DMS53 (cell line): ENCODE measurements at regions not wholly inside any gene's neighbourhood (a gene's known extent, or its start where the extent isn't known, plus 50 kb on each side); places are given as distances from the start of the nearest gene placed in this dataset.

ENCODE experiments used
- DNase-seq: peaks from one replicate; lab custom pipeline; 2025; lab: John Stamatoyannopoulos, UW

- no peak for DNase-seq
Measured at GRCh38 chr2:164090533-164090932, 354.7 kb upstream of the FIGN start.

GRCh38 chr2:164084066-164084465 is 348.3 kb upstream of the FIGN start:
- no peak for DNase-seq

- DNase-seq = no peak
Measured at GRCh38 chr2:164080486-164080885, 344.7 kb upstream of the FIGN start.

- DNase-seq = no peak
Measured at GRCh38 chr2:164079258-164079657, 343.4 kb upstream of the FIGN start.

GRCh38 chr2:164078421-164078820 is 342.6 kb upstream of the FIGN start:
- DNase-seq = no peak

GRCh38 chr2:164073101-164074074 is 337.6 kb upstream of the FIGN start:
- DNase-seq = no peak

- no peak for DNase-seq
Measured at GRCh38 chr2:164069540-164069939, 333.7 kb upstream of the FIGN start.

- no peak for DNase-seq
Measured at GRCh38 chr2:164068063-164068462, 332.3 kb upstream of the FIGN start.

GRCh38 chr2:164066095-164066494 is 330.3 kb upstream of the FIGN start:
- DNase-seq = no peak

GRCh38 chr2:164065038-164065437 is 329.2 kb upstream of the FIGN start:
- DNase-seq = no peak

GRCh38 chr2:164061129-164061746 is 325.4 kb upstream of the FIGN start:
- peak; percentile 66 for DNase-seq

- DNase-seq = no peak
Measured at GRCh38 chr2:164060031-164060430, 324.2 kb upstream of the FIGN start.

- no peak for DNase-seq
Measured at GRCh38 chr2:164055623-164056022, 319.8 kb upstream of the FIGN start.

GRCh38 chr2:164054651-164055050 is 318.8 kb upstream of the FIGN start:
- DNase-seq = no peak

GRCh38 chr2:164053021-164053420 is 317.2 kb upstream of the FIGN start:
- no peak for DNase-seq

GRCh38 chr2:164052006-164052405 is 316.2 kb upstream of the FIGN start:
- DNase-seq = no peak

GRCh38 chr2:164048729-164049128 is 312.9 kb upstream of the FIGN start:
- DNase-seq = no peak

GRCh38 chr2:164046040-164046439 is 310.2 kb upstream of the FIGN start:
- DNase-seq = no peak

- DNase-seq = no peak
Measured at GRCh38 chr2:164044622-164045021, 308.8 kb upstream of the FIGN start.

GRCh38 chr2:164039270-164039669 is 303.5 kb upstream of the FIGN start:
- DNase-seq = no peak

GRCh38 chr2:164032995-164033394 is 297.2 kb upstream of the FIGN start:
- DNase-seq = peak; percentile 25

- no peak for DNase-seq
Measured at GRCh38 chr2:164030623-164031022, 294.8 kb upstream of the FIGN start.

- DNase-seq = no peak
Measured at GRCh38 chr2:164028814-164029534, 293.2 kb upstream of the FIGN start.
